HG03575 (cell line): ENCODE measurements at regions not wholly inside any gene's neighbourhood (a gene's known extent, or its start where the extent isn't known, plus 50 kb on each side); places are given as distances from the start of the nearest gene placed in this dataset.
"Not testable (repeated sequence)": the region's sequence is repeated elsewhere in the genome, so short reads cannot be mapped to it uniquely, and the experiment has no call there.

Source experiments
- ATAC-seq: cut with Tn5 transposase; IDR thresholded peaks from one replicate; pipeline ENCODE4 v1.9.1; 2021; ENCODE audit not compliant: unreplicated experiment, insufficient number of reproducible peaks, low FRiP score; ENCODE audit errors: extremely low read depth

GRCh38 chr14:44640416-44640815 lies 133.3 kb upstream of the FSCB start:
- no peak for ATAC-seq

- no peak for ATAC-seq
Measured at GRCh38 chr14:44639781-44640385, 132.8 kb upstream of the FSCB start.

GRCh38 chr14:44634692-44635091 lies 127.6 kb upstream of the FSCB start:
- ATAC-seq, result no peak

GRCh38 chr14:44626423-44626822 lies 119.3 kb upstream of the FSCB start:
- no peak for ATAC-seq

- ATAC-seq, result no peak
Measured at GRCh38 chr14:44625098-44625497, 118.0 kb upstream of the FSCB start.

GRCh38 chr14:44620121-44621019 lies 113.3 kb upstream of the FSCB start:
- no peak for ATAC-seq

GRCh38 chr14:44616204-44616603 lies 109.1 kb upstream of the FSCB start:
- ATAC-seq, result no peak

GRCh38 chr14:44613061-44613712 lies 106.1 kb upstream of the FSCB start:
- no peak for ATAC-seq

GRCh38 chr14:44612002-44612401 lies 104.9 kb upstream of the FSCB start:
- no peak for ATAC-seq

- ATAC-seq, result no peak
Measured at GRCh38 chr14:44609876-44610510, 102.9 kb upstream of the FSCB start.

- no peak for ATAC-seq
Measured at GRCh38 chr14:44609201-44609600, 102.1 kb upstream of the FSCB start.

GRCh38 chr14:44607701-44608100 lies 100.6 kb upstream of the FSCB start:
- ATAC-seq, result no peak

- no peak for ATAC-seq
Measured at GRCh38 chr14:44606576-44606975, 99.5 kb upstream of the FSCB start.

- not testable (repeated sequence) for ATAC-seq
Measured at GRCh38 chr14:44601266-44601665, 94.2 kb upstream of the FSCB start.

- ATAC-seq, result no peak
Measured at GRCh38 chr14:44589180-44589579, 82.1 kb upstream of the FSCB start.

GRCh38 chr14:44586910-44587309 lies 79.8 kb upstream of the FSCB start:
- ATAC-seq, result no peak

- ATAC-seq, result no peak
Measured at GRCh38 chr14:44576356-44576755, 69.3 kb upstream of the FSCB start.

GRCh38 chr14:44567997-44568396 lies 60.9 kb upstream of the FSCB start:
- ATAC-seq, result no peak

GRCh38 chr14:44565968-44566367 lies 58.9 kb upstream of the FSCB start:
- ATAC-seq, result no peak

- ATAC-seq, result no peak
Measured at GRCh38 chr14:44564908-44565307, 57.8 kb upstream of the FSCB start.
